Effector memory CD8-positive, alpha-beta T cell (primary cell): ENCODE measurements at regions not wholly inside any gene's neighbourhood (a gene's known extent, or its start where the extent isn't known, plus 50 kb on each side); places are given as distances from the start of the nearest gene placed in this dataset.
"Not testable (repeated sequence)": the region's sequence is repeated elsewhere in the genome, so short reads cannot be mapped to it uniquely, and the experiment has no call there.

ENCODE experiments used
- ATAC-seq: fragments of 150-1000 bp; cut with Tn5 transposase; replicated peaks from 2 replicates; pipeline ENCODE4 v1.10.0; 2021; ENCODE audit warnings: mild to moderate bottlenecking, moderate library complexity
- DNase-seq, 3 experiments: peaks; one replicate each; pipeline ENCODE4 v3.0.0; 2021
- H3K27ac Mint-ChIP-seq, 2 donors: one replicate each; pipeline ENCODE4 v1.8.0; 2022; ENCODE audit warnings: mild to moderate bottlenecking in 2 of 2, mixed read lengths in 2 of 2, moderate library complexity in 2 of 2
- H3K27me3 Mint-ChIP-seq, 2 donors: one replicate each; pipeline ENCODE4 v1.8.0; 2022; ENCODE audit warnings: mixed read lengths in 2 of 2
- H3K36me3 Mint-ChIP-seq: one replicate; pipeline ENCODE4 v1.8.0; 2022; ENCODE audit warnings: mild to moderate bottlenecking, moderate library complexity, mixed read lengths; ENCODE audit not compliant: insufficient read depth
- H3K4me1 Mint-ChIP-seq, 2 donors: one replicate each; pipeline ENCODE4 v1.8.0; 2022; ENCODE audit warnings: low read depth in 2 of 2, mixed read lengths in 2 of 2
- H3K4me3 Mint-ChIP-seq, 2 donors: one replicate each; pipeline ENCODE4 v1.8.0; 2022; ENCODE audit warnings: mild to moderate bottlenecking in 2 of 2, mixed read lengths in 2 of 2, moderate library complexity in 2 of 2
- H3K9me3 Mint-ChIP-seq, 2 donors: one replicate each; pipeline ENCODE4 v1.8.0; 2022; ENCODE audit warnings: mixed read lengths in 2 of 2

DNA sequence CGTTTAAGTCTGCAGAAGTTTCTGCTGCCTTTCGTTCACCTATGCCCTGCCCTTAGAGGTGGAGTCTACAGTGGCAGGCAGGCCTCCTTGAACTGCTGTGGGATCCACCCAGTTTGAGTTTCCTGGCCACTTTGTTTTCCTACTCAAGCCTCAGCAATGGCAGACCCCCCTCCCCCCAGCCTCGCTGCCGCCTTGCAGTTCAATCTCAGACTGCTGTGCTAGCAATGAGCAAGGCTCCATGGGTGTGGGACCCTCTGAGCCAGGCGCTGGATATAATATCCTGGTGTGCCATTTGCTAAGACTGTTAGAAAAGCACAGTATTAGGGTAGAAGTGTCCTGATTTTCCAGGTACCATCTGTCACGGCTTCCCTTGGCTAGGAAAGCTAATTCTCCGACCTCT lies 792.6 kb upstream of the EPHA5 start:
- not testable (repeated sequence) for H3K27me3 Mint-ChIP-seq, H3K4me1 Mint-ChIP-seq, ATAC-seq, H3K27ac Mint-ChIP-seq, H3K36me3 Mint-ChIP-seq, DNase-seq, H3K4me3 Mint-ChIP-seq
- peaks cover 14 to 21% of the 10 kb centered on the region in 2 donors for H3K9me3 Mint-ChIP-seq

DNA sequence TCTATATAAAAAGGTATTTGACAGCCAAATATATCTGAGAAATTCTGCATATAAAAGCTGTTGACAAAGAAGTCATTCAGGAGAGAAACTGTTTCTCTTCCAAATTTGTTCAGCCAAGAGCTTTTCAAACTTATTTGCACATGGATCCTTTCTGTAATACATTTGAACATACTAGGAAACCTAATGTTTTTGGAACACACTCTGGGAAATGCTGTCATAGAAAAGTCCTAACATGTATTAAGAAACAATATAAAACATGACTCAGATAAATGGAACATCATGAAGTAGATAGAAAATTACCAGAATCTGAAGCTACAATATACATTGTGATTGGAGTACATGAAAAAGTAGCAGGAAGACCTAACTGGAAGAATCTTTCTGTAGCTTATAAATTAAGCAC lies 781.5 kb upstream of the EPHA5 start:
- ATAC-seq = no peak
- Mint-ChIP-seq H3K27ac (no peak overlapping the region), H3K27me3 (no peaks in the 10 kb centered on the region), H3K4me1 (no peaks in the 10 kb centered on the region), H3K36me3 (no peaks in the 10 kb centered on the region), H3K9me3 (peaks cover 3 to 6% of the 10 kb centered on the region in 2 donors), H3K4me3 (no peak overlapping the region)
- DNase-seq = no peak

DNA sequence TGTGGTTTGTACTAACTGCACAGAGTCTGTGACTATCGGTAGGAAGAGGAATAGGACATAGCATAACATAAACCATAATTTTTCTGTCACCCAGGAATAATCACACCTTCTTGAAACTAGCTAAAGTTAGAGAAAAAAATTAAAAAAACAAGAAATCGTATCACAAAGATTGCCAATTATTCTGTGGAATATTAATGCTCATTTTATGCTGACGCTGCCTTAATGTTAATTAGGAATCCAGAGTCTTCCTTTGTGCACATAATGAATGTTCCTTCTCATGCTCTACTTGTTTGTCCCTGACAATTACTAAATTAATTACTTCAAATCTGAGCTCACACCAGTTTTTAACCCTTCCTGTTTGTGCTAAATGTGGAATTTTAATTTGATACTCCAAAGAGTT lies 772.7 kb upstream of the EPHA5 start:
- H3K4me3 Mint-ChIP-seq = no peak overlapping the region

DNA sequence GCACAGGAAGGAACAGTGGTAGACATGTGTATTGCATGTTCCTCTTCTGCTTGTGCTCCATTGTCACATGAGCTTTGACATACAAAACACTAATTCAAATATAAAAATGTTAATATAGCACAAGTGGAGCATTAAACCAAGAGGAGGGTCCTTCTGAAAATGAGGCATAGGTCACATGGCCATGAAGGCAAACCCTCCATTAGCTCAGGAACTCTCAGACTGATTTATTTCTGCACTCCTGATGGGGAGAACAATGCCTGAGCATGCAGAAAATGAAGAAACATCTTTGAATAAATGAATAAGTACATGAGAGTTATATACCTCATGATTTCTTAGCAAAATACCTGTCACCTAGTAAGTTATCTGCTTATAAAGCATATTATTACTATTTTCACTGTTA lies 769.2 kb upstream of the EPHA5 start:
- no peak overlapping the region for H3K27ac Mint-ChIP-seq
- peaks cover 14 to 16% of the 10 kb centered on the region in 2 donors for H3K9me3 Mint-ChIP-seq
- ATAC-seq (no peak), DNase-seq (no peak)
- H3K4me1 Mint-ChIP-seq = no peaks in the 10 kb centered on the region
- H3K27me3 Mint-ChIP-seq = no peaks in the 10 kb centered on the region
- no peaks in the 10 kb centered on the region for H3K36me3 Mint-ChIP-seq
- H3K4me3 Mint-ChIP-seq = no peak overlapping the region

More for the DNA sequence above, 772.7 kb upstream of the EPHA5 start:
- H3K4me1 Mint-ChIP-seq = no peaks in the 10 kb centered on the region
- no peaks in the 10 kb centered on the region for H3K27me3 Mint-ChIP-seq
- no peak for ATAC-seq
- H3K36me3 Mint-ChIP-seq = no peaks in the 10 kb centered on the region
- no peak overlapping the region for H3K27ac Mint-ChIP-seq
- peaks cover 8 to 11% of the 10 kb centered on the region in 2 donors for H3K9me3 Mint-ChIP-seq
- no peak for DNase-seq

DNA sequence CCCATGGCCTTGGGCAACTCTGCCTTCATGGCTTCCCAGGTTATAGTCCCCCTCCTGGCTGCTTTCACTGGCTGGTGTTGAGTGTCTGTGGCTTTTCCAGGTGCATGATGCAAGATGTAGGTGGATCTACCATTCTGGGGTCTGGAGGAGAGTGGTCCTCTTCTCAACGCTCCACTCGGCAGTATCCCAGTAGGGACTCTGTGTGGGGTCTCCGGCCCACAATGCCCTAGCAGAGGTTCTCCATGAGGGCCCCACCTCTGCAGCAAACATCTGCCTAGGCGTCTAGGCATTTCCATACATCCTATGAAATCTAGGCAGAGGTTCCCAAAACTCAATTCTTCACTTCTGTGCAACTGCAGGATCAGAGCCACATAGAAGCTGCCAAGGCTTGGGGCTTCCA lies 763.4 kb upstream of the EPHA5 start:
- DNase-seq = no peak
- ATAC-seq = no peak
- Mint-ChIP-seq H3K9me3 (peaks cover 18 to 29% of the 10 kb centered on the region in 2 donors), H3K36me3 (no peaks in the 10 kb centered on the region), H3K27ac (no peak overlapping the region), H3K27me3 (no peaks in the 10 kb centered on the region), H3K4me1 (no peaks in the 10 kb centered on the region), H3K4me3 (no peak overlapping the region)

DNA sequence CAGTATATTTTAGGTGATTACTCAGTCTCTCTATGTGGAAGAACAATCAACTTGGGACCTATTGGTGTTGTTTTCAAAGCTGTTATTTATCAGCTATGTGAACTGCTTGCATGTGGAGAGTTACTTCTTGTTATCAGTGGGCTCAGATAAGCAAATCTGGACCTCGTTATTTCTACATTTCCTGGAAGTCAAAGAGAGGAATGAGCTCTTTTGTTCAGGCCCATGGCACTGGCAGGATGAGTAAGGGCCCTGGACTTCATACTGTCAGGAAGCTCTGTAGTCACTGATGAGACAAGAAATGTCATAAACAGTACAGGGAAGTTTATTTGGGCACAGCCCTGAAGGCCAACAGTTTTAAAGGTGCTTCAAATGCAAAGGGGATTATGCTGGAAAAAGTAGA lies 760.6 kb upstream of the EPHA5 start:
- ATAC-seq (no peak), DNase-seq (no peak)
- no peaks in the 10 kb centered on the region for H3K36me3 Mint-ChIP-seq
- H3K9me3 Mint-ChIP-seq = peaks cover 9 to 19% of the 10 kb centered on the region in 2 donors
- H3K27ac Mint-ChIP-seq = no peak overlapping the region
- no peaks in the 10 kb centered on the region for H3K4me1 Mint-ChIP-seq
- no peaks in the 10 kb centered on the region for H3K27me3 Mint-ChIP-seq
- no peak overlapping the region for H3K4me3 Mint-ChIP-seq

DNA sequence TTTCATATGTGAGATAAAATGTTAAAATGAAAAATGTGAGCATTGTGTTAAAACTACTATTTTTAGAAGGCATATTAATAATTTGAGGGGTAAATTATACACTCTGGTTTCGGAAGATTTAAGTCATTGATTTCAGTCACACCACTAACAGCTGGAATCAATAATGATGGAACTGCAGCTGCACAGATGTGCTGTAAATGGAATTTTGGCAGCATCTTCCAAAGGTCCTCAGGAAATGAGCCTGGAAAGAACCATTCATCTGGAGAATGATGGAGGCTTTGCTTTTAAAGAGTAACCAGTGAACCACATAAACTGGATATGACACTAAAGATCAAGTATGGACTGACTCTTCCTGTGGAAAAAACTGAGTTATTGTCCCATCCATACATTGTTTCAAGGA lies 759.0 kb upstream of the EPHA5 start:
- Mint-ChIP-seq H3K4me1 (no peaks in the 10 kb centered on the region), H3K9me3 (peaks cover 3 to 12% of the 10 kb centered on the region in 2 donors), H3K4me3 (no peak overlapping the region), H3K27ac (no peak overlapping the region), H3K36me3 (no peaks in the 10 kb centered on the region), H3K27me3 (no peaks in the 10 kb centered on the region)
- ATAC-seq = no peak
- DNase-seq = no peak

DNA sequence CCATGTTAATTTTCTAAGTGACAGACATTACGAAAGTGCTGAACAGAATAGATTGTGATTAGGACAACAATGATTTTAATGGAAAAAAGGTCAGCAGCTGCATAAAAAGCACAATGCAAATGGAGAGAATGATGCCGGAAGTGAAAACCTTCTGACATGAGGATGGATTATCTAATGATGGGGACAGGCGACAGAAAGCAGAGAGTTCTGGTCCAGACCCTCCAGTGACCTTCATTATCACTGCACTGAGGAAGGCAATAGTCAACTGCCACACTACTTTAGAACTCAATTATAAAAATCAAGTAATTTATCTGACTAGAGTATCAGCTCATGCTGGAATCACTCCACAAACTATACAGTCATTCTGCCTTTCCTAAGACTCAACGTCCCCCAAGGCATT lies 746.1 kb upstream of the EPHA5 start:
- peaks cover 8 to 23% of the 10 kb centered on the region in 2 donors for H3K9me3 Mint-ChIP-seq
- H3K27me3 Mint-ChIP-seq = no peaks in the 10 kb centered on the region
- H3K36me3 Mint-ChIP-seq = no peaks in the 10 kb centered on the region
- no peak overlapping the region for H3K27ac Mint-ChIP-seq
- no peaks in the 10 kb centered on the region for H3K4me1 Mint-ChIP-seq
- no peak for DNase-seq
- no peak for ATAC-seq
- no peak overlapping the region for H3K4me3 Mint-ChIP-seq

DNA sequence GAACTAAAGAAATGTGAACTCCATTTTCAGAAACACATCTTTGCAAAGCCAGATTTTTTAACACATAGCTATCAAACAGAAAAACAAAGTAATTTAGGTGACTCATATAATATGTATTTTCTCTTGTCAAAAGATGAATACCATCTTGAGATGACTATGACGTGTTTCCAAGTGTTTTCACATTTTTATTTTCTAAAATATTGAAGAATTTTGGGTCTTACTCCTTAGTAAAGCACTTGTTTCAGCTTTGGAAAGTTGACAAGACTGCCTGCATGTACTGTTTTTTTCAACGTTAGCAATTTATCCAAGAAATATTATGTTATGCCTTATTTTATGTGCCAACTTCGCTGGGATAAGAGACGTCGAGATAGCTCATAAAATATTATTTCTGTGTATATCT lies 733.9 kb upstream of the EPHA5 start:
- ATAC-seq = no peak
- DNase-seq = no peak
- no peaks in the 10 kb centered on the region for H3K36me3 Mint-ChIP-seq

DNA sequence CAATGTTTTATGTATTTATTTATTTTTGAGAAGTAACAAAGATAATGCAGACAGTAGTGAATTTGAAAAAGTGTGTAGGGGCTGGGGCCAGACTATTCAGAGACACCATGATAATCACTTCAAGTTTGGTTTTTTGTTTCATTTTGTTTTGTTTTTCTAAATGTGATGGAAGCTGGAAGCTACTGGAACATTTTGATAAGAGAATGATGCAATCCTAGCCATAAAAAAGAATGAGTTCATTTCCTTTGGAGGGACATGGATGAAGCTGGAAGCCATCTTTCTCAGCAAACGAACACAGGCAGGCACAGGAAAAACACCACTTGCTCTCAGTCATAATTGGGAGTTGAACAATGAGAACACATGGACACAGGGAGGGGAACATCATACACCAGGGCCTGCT lies 706.6 kb upstream of the EPHA5 start:
- no peak overlapping the region for H3K4me3 Mint-ChIP-seq
- no peaks in the 10 kb centered on the region for H3K9me3 Mint-ChIP-seq
- ATAC-seq (no peak), DNase-seq (no peak)
- no peaks in the 10 kb centered on the region for H3K36me3 Mint-ChIP-seq
- no peaks in the 10 kb centered on the region for H3K4me1 Mint-ChIP-seq
- no peaks in the 10 kb centered on the region for H3K27me3 Mint-ChIP-seq
- H3K27ac Mint-ChIP-seq = no peak overlapping the region

More for the DNA sequence above, 733.9 kb upstream of the EPHA5 start:
- H3K9me3 Mint-ChIP-seq = peaks cover 2 to 3% of the 10 kb centered on the region in 2 donors
- H3K4me1 Mint-ChIP-seq = no peaks in the 10 kb centered on the region
- no peaks in the 10 kb centered on the region for H3K27me3 Mint-ChIP-seq
- H3K4me3 Mint-ChIP-seq = no peak overlapping the region
- no peak overlapping the region for H3K27ac Mint-ChIP-seq

DNA sequence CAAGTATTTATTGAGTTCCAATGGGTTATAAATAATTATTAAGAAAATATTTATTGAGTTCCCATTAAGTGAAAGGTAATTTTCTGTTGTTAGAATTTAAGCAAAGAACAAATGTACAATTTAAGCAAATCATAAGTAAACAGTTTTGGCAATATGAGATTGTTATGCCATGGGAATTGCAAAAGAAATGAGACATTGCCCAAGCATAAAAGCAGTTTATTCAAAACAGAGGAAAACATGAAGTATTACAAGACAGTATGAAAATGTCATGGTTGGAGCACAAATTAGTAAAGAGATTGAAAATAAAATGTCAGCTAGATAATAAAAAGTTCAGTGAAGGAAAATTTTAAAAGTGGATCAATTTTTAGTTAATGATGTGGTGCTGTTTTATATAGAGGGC lies 706.1 kb upstream of the EPHA5 start:
- H3K27ac Mint-ChIP-seq = no peak overlapping the region
- H3K4me3 Mint-ChIP-seq = no peak overlapping the region
- no peaks in the 10 kb centered on the region for H3K27me3 Mint-ChIP-seq
- no peaks in the 10 kb centered on the region for H3K36me3 Mint-ChIP-seq
- H3K9me3 Mint-ChIP-seq = peaks cover 0 to 1% of the 10 kb centered on the region in 2 donors
- DNase-seq = no peak
- ATAC-seq = no peak
- no peaks in the 10 kb centered on the region for H3K4me1 Mint-ChIP-seq

DNA sequence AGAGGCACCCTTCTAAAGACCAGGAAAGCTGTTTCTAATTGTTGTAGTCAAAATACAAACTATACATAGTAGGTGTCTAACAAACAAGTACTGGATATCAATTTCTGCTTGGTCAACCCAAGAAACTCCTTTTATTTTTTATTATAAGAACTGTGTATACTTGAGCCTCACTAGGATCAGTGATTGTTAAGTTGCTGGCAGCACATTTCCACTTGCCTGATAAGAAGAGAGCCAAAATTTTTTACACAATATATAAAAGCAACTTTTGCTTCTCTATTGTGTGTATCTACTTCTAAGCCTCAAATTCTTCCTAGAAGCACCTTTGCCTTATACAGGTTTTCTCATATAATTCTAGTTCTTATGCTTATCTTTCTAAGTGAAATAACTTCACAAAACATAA lies 703.0 kb upstream of the EPHA5 start:
- Mint-ChIP-seq H3K27ac (no peak overlapping the region), H3K4me1 (no peaks in the 10 kb centered on the region), H3K27me3 (no peaks in the 10 kb centered on the region), H3K9me3 (peaks cover 0 to 7% of the 10 kb centered on the region in 2 donors), H3K4me3 (no peak overlapping the region), H3K36me3 (no peaks in the 10 kb centered on the region)
- ATAC-seq (no peak), DNase-seq (no peak)

DNA sequence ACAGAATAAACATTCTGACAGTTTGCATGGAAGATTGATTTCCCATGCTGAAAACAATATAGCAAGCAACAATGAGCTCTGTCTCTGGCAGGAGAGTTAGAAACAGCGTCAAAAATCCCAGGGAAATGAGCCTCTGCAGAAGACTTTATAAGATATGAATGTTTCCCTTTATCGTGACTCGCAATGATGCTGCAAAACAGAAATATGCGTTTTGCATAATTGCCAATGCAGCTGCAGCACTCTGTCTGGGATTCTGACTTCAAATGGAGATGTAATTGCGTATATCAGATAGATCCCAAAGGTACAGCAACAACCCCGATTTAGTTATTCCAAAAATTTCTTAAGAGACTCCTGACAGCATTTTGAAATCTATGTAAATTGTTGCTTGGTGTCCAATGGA lies 702.4 kb upstream of the EPHA5 start:
- H3K4me1 Mint-ChIP-seq = no peaks in the 10 kb centered on the region
- no peak overlapping the region for H3K27ac Mint-ChIP-seq
- no peak for ATAC-seq

DNA sequence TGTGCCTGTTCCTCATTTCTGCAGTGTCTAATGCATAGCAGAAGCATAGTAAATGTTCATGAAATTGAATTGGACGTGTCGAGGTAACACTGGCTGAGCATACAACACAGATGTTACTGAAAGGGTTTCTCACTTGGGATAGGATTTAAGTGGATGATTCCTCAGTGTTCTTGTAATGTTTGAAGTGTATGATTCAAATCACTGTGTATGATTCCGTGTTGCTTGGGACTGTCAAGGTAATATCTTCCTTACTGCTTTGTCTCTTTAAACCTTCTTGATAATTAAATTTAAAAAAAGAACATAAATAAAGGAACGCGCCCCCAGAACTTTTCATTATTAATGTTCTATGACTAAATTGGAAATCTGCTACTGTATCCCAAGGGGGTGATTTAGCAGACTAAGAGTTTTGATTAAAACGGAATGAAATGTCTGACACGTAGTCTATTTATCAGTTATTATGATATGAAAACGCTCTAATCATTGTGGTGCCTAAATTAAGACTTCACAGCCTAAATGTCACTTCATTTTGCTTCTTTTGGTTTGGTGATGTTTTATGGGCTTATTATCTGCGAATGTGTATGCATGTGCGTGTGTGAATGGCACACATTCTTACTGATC lies 696.9 kb upstream of the EPHA5 start:
- H3K4me3 Mint-ChIP-seq = no peak overlapping the region
- H3K4me1 Mint-ChIP-seq = no peaks in the 10 kb centered on the region
- H3K27me3 Mint-ChIP-seq = no peaks in the 10 kb centered on the region
- DNase-seq (no peak), ATAC-seq (no peak)
- H3K36me3 Mint-ChIP-seq = no peaks in the 10 kb centered on the region
- peaks cover 7 to 9% of the 10 kb centered on the region in 2 donors for H3K9me3 Mint-ChIP-seq
- H3K27ac Mint-ChIP-seq = no peak overlapping the region

More for the DNA sequence above, 702.4 kb upstream of the EPHA5 start:
- DNase-seq = no peak
- Mint-ChIP-seq H3K27me3 (no peaks in the 10 kb centered on the region), H3K4me3 (no peak overlapping the region), H3K36me3 (no peaks in the 10 kb centered on the region), H3K9me3 (peaks cover 0 to 7% of the 10 kb centered on the region in 2 donors)

DNA sequence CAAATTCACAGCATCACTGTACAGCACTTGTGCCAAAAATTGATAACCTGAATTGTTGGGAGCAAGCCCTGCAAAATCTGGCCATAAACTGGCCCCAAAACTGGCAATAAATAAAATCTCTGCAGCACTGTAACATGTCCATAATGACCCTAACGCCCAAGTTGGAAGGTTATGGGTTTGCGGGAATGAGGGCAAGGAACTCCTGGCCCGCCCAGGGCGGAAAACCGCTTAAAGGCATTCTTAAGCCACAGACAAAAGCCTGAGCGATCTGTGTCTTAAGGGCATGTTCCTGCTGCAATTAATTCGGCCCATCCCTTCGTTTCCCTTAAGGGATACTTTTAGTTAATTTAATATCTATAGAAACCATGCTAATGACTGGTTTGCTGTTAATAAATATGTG lies 690.1 kb upstream of the EPHA5 start:
- H3K27me3 Mint-ChIP-seq, H3K36me3 Mint-ChIP-seq, ATAC-seq, H3K4me3 Mint-ChIP-seq, H3K9me3 Mint-ChIP-seq, DNase-seq, H3K4me1 Mint-ChIP-seq, H3K27ac Mint-ChIP-seq: not testable (repeated sequence)
